Parathyroid adenoma (tissue), 2 donors: ENCODE measurements at regions not wholly inside any gene's neighbourhood (a gene's known extent, or its start where the extent isn't known, plus 50 kb on each side); places are given as distances from the start of the nearest gene placed in this dataset.

Experiments
- H2AFZ ChIP-seq: fragments of 300-600 bp; sonication (generic); one replicate; pipeline ENCODE4 v1.7.0; 2017; ENCODE audit warnings: antibody characterized with exemption, mild to moderate bottlenecking
- H3K27ac ChIP-seq: fragments of 300-600 bp; sonication (generic); one replicate; pipeline ENCODE4 v1.7.0; 2017
- H3K27me3 ChIP-seq: fragments of 300-600 bp; sonication (generic); one replicate; pipeline ENCODE4 v1.7.0; 2017; ENCODE audit warnings: low read length; ENCODE audit not compliant: control insufficient read depth, insufficient read depth
- H3K36me3 ChIP-seq: fragments of 300-600 bp; sonication (generic); one replicate; pipeline ENCODE4 v1.7.0; 2017; ENCODE audit warnings: low read length; ENCODE audit not compliant: control insufficient read depth, insufficient read depth
- H3K4me1 ChIP-seq: fragments of 300-600 bp; sonication (generic); one replicate; pipeline ENCODE4 v1.7.0; 2017; ENCODE audit warnings: control low read depth
- H3K4me2 ChIP-seq: fragments of 300-600 bp; sonication (generic); one replicate; pipeline ENCODE4 v1.7.0; 2017; ENCODE audit warnings: low read length
- H3K4me3 ChIP-seq: fragments of 300-600 bp; sonication (generic); one replicate; pipeline ENCODE4 v1.7.0; 2017; ENCODE audit warnings: low read depth, low read length
- H3K79me2 ChIP-seq: fragments of 300-600 bp; sonication (generic); one replicate; pipeline ENCODE4 v1.7.0; 2017; ENCODE audit warnings: control low read depth
- H3K9ac ChIP-seq: fragments of 300-600 bp; sonication (generic); one replicate; pipeline ENCODE4 v1.7.0; 2017; ENCODE audit warnings: mild to moderate bottlenecking
- H3K9me3 ChIP-seq: fragments of 300-600 bp; sonication (generic); one replicate; pipeline ENCODE4 v1.7.0; 2017; ENCODE audit warnings: low read length; ENCODE audit not compliant: control insufficient read depth
- CTCF ChIP-seq: fragments of 300-600 bp; sonication (generic); IDR thresholded peaks from one replicate; pipeline ENCODE4 v1.7.0; 2017; ENCODE audit warnings: antibody characterized with exemption, mild to moderate bottlenecking
- donor health status: primary hyperparathyroidism.

GRCh38 chr1:100622966-100623762, 85.2 kb downstream of the GPR88 start:
- Histone ChIP-seq H3K36me3 (no peaks in the 10 kb centered on the region), H2AFZ (no peak overlapping the region), H3K79me2 (no peaks in the 10 kb centered on the region), H3K27ac (no peak overlapping the region), H3K4me1 (peaks cover under 1% of the 10 kb centered on the region), H3K27me3 (no peaks in the 10 kb centered on the region), H3K4me2 (no peak overlapping the region), H3K4me3 (no peak overlapping the region), H3K9me3 (no peaks in the 10 kb centered on the region), H3K9ac (no peak overlapping the region)
- no peak for TF ChIP-seq CTCF

- Histone ChIP-seq H3K4me2 (no peak overlapping the region), H3K27ac (no peak overlapping the region), H2AFZ (no peak overlapping the region), H3K79me2 (no peaks in the 10 kb centered on the region), H3K4me3 (no peak overlapping the region), H3K36me3 (no peaks in the 10 kb centered on the region), H3K27me3 (no peaks in the 10 kb centered on the region), H3K9ac (no peak overlapping the region), H3K4me1 (peaks cover 4% of the 10 kb centered on the region), H3K9me3 (no peaks in the 10 kb centered on the region)
- no peak for TF ChIP-seq CTCF
Observed at GRCh38 chr1:100624886-100625610, 87.1 kb downstream of the GPR88 start.

GRCh38 chr1:100626397-100626796, 88.5 kb downstream of the GPR88 start:
- Histone ChIP-seq H2AFZ (no peak overlapping the region), H3K36me3 (no peaks in the 10 kb centered on the region), H3K9me3 (no peaks in the 10 kb centered on the region), H3K79me2 (no peaks in the 10 kb centered on the region), H3K27ac (no peak overlapping the region), H3K27me3 (no peaks in the 10 kb centered on the region), H3K4me1 (peaks cover 4% of the 10 kb centered on the region), H3K9ac (no peak overlapping the region), H3K4me2 (no peak overlapping the region), H3K4me3 (no peak overlapping the region)
- no peak for TF ChIP-seq CTCF

- Histone ChIP-seq H3K4me1 (peaks cover 4% of the 10 kb centered on the region), H3K27ac (no peak overlapping the region), H3K9ac (no peak overlapping the region), H3K9me3 (no peaks in the 10 kb centered on the region), H3K36me3 (no peaks in the 10 kb centered on the region), H2AFZ (no peak overlapping the region), H3K27me3 (no peaks in the 10 kb centered on the region), H3K4me3 (no peak overlapping the region), H3K4me2 (no peak overlapping the region), H3K79me2 (no peaks in the 10 kb centered on the region)
- TF ChIP-seq CTCF: no peak
Observed at GRCh38 chr1:100627054-100627716, 89.2 kb downstream of the GPR88 start.
